ENCODE measurements at regions not wholly inside any gene's neighbourhood (a gene's known extent, or its start where the extent isn't known, plus 50 kb on each side); places are given as distances from the start of the nearest gene placed in this dataset.

- TF ChIP-seq CTCF (conservative IDR thresholded peaks at IDR 0.05): no peak
- no peak overlapping the region for H3K27ac ChIP-seq
Measured at GRCh38 chr9:3721096-3721495, 195.3 kb upstream of the RFX3 start.

- no peak for TF ChIP-seq CTCF (conservative IDR thresholded peaks at IDR 0.05)
- no peak overlapping the region for H3K27ac ChIP-seq
Measured at GRCh38 chr9:3719286-3719685, 193.5 kb upstream of the RFX3 start.

GRCh38 chr9:3716415-3716814 lies 190.6 kb upstream of the RFX3 start:
- H3K27ac ChIP-seq: no peak overlapping the region
- TF ChIP-seq CTCF (conservative IDR thresholded peaks at IDR 0.05): no peak

GRCh38 chr9:3708751-3709150 lies 182.9 kb upstream of the RFX3 start:
- H3K27ac ChIP-seq: no peak overlapping the region
- TF ChIP-seq CTCF (conservative IDR thresholded peaks at IDR 0.05): no peak

- H3K27ac ChIP-seq: no peak overlapping the region
- TF ChIP-seq CTCF (conservative IDR thresholded peaks at IDR 0.05): no peak
Measured at GRCh38 chr9:3704890-3705289, 179.1 kb upstream of the RFX3 start.

GRCh38 chr9:3700772-3701171 lies 175.0 kb upstream of the RFX3 start:
- no peak for TF ChIP-seq CTCF (conservative IDR thresholded peaks at IDR 0.05)
- peak overlapping the region; percentile 75 for H3K27ac ChIP-seq

GRCh38 chr9:3699883-3700282 lies 174.1 kb upstream of the RFX3 start:
- no peak for TF ChIP-seq CTCF (conservative IDR thresholded peaks at IDR 0.05)

GRCh38 chr9:3698531-3698930 lies 172.7 kb upstream of the RFX3 start:
- no peak for TF ChIP-seq CTCF (conservative IDR thresholded peaks at IDR 0.05)
- H3K27ac ChIP-seq: no peak overlapping the region

More at GRCh38 chr9:3699883-3700282, 174.1 kb upstream of the RFX3 start:
- peak overlapping the region; percentile 75 for H3K27ac ChIP-seq

All from VCaP (cell line).